Mesenchymal stem cell (in vitro differentiated cells and primary cell): ENCODE measurements at regions not wholly inside any gene's neighbourhood (a gene's known extent, or its start where the extent isn't known, plus 50 kb on each side); places are given as distances from the start of the nearest gene placed in this dataset.

ENCODE experiments used
- DNase-seq: peaks from one replicate; pipeline ENCODE4 v3.0.0-alpha.2; 2013
- H2AFZ ChIP-seq: one replicate; pipeline ENCODE4 v1.6.1; 2013; ENCODE audit warnings: low read depth, mild to moderate bottlenecking, control low read depth, inconsistent platforms, low read length, moderate library complexity
- H2AK5ac ChIP-seq: 2 replicates; pipeline ENCODE4 v1.6.1; 2013; ENCODE audit warnings: low read length, moderate library complexity, mild to moderate bottlenecking, inconsistent platforms; ENCODE audit not compliant: severe bottlenecking
- H2BK120ac ChIP-seq: one replicate; pipeline ENCODE4 v1.6.1; 2013; ENCODE audit warnings: low read depth, mild to moderate bottlenecking, inconsistent platforms, low read length, moderate library complexity
- H2BK12ac ChIP-seq, 2 experiments: one replicate each; pipeline ENCODE4 v1.6.1; 2013; ENCODE audit warnings: inconsistent platforms in 2 of 2, low read length in 2 of 2, mild to moderate bottlenecking in 2 of 2, moderate library complexity in 2 of 2, control low read depth in 1 of 2
- H2BK15ac ChIP-seq: one replicate; pipeline ENCODE4 v1.6.1; 2013; ENCODE audit warnings: mild to moderate bottlenecking, low read depth, inconsistent platforms; ENCODE audit not compliant: poor library complexity, severe bottlenecking
- H2BK5ac ChIP-seq: 2 replicates; pipeline ENCODE4 v1.6.1; 2013; ENCODE audit warnings: low read depth, mild to moderate bottlenecking, low read length, control low read depth, inconsistent platforms; ENCODE audit not compliant: poor library complexity, severe bottlenecking
- H3K14ac ChIP-seq, 2 experiments: one replicate each; pipeline ENCODE4 v1.6.1; 2013; ENCODE audit warnings: inconsistent platforms in 2 of 2, low read length in 2 of 2, control low read depth in 1 of 2, mild to moderate bottlenecking in 1 of 2, moderate library complexity in 1 of 2
- H3K18ac ChIP-seq, 2 experiments: one replicate each; pipeline ENCODE4 v1.6.1; 2013; ENCODE audit warnings: inconsistent platforms in 2 of 2, low read length in 2 of 2, control low read depth in 1 of 2, low read depth in 1 of 2, mild to moderate bottlenecking in 1 of 2
- H3K23ac ChIP-seq, 2 experiments: one replicate each; pipeline ENCODE4 v1.6.1; 2013; ENCODE audit warnings: inconsistent platforms in 2 of 2, low read length in 2 of 2, mild to moderate bottlenecking in 2 of 2, moderate library complexity in 2 of 2, control low read depth in 1 of 2
- H3K27ac ChIP-seq: 2 replicates; pipeline ENCODE4 v1.5.1; 2013; ENCODE audit warnings: mild to moderate bottlenecking, moderate library complexity, low read length, control low read depth, inconsistent platforms; ENCODE audit not compliant: poor library complexity, severe bottlenecking
- H3K27me3 ChIP-seq, 2 experiments: 2 replicates each; pipeline versions ENCODE4 v1.6.1 to v1.7.0; 2013; ENCODE audit warnings: low read length in 2 of 2, mild to moderate bottlenecking in 2 of 2, moderate library complexity in 2 of 2, control low read depth in 1 of 2, inconsistent platforms in 1 of 2; ENCODE audit not compliant: control insufficient read depth in 1 of 2, insufficient read depth in 1 of 2
- H3K36me3 ChIP-seq, 2 experiments: 2 replicates each; pipeline versions ENCODE4 v1.6.1 to v1.7.0; 2013; ENCODE audit warnings: low read length in 2 of 2, control low read depth in 1 of 2, inconsistent platforms in 1 of 2, low read depth in 1 of 2, mild to moderate bottlenecking in 1 of 2; ENCODE audit not compliant: insufficient read depth in 2 of 2, control insufficient read depth in 1 of 2
- H3K4ac ChIP-seq, 2 experiments: one replicate each; pipeline ENCODE4 v1.6.1; 2013; ENCODE audit warnings: inconsistent platforms in 2 of 2, low read length in 2 of 2, mild to moderate bottlenecking in 2 of 2, moderate library complexity in 2 of 2, control low read depth in 1 of 2, low read depth in 1 of 2
- H3K4me1 ChIP-seq: 2 replicates; pipeline ENCODE4 v1.6.1; 2013; ENCODE audit warnings: low read depth, low read length, control low read depth; ENCODE audit not compliant: control insufficient read depth, insufficient read depth
- H3K4me2 ChIP-seq: 2 replicates; pipeline ENCODE4 v1.6.1; 2013; ENCODE audit warnings: low read length, mild to moderate bottlenecking, inconsistent platforms; ENCODE audit not compliant: poor library complexity, severe bottlenecking
- H3K4me3 ChIP-seq, 2 experiments: 2 replicates each; pipeline versions ENCODE4 v1.5.1 to v1.7.0; 2013; ENCODE audit warnings: low read length in 2 of 2, mild to moderate bottlenecking in 2 of 2, control low read depth in 1 of 2, low read depth in 1 of 2; ENCODE audit not compliant: insufficient read depth in 1 of 2
- H3K79me1 ChIP-seq: replicated peaks from 2 replicates; pipeline ENCODE4 v1.6.1; 2013; ENCODE audit warnings: mild to moderate bottlenecking, control low read depth, low read length, inconsistent platforms; ENCODE audit not compliant: poor library complexity, severe bottlenecking
- H3K9ac ChIP-seq: 2 replicates; pipeline ENCODE4 v1.7.0; 2013; ENCODE audit warnings: mild to moderate bottlenecking, low read length, moderate library complexity
- H3K9me3 ChIP-seq: 2 replicates; pipeline ENCODE4 v1.7.0; 2013; ENCODE audit warnings: mild to moderate bottlenecking, low read length; ENCODE audit not compliant: control insufficient read depth
- H4K8ac ChIP-seq: one replicate; pipeline ENCODE4 v1.6.1; 2013; ENCODE audit warnings: inconsistent platforms, mild to moderate bottlenecking, low read length, moderate library complexity
- H4K91ac ChIP-seq: one replicate; pipeline ENCODE4 v1.6.1; 2013; ENCODE audit warnings: mild to moderate bottlenecking, low read length, inconsistent platforms
- WGBS: methylation state at CpG from one replicate; pipeline ENCODE4 v1.1.7; 2013; ENCODE audit warnings: mixed read lengths; 5-methylcytosine and 5-hydroxymethylcytosine counted together

GRCh38 chr2:186299610-186300009 lies 186.4 kb upstream of the ZC3H15 start:
- no peak for DNase-seq
- Histone ChIP-seq H3K9ac (no peak overlapping the region), H3K27me3 (no peaks in the 10 kb centered on the region), H2BK12ac (no peak overlapping the region), H3K18ac (no peak overlapping the region), H3K36me3 (no peaks in the 10 kb centered on the region), H2BK5ac (no peak overlapping the region), H2BK120ac (no peak overlapping the region), H2AK5ac (no peak overlapping the region), H3K23ac (no peak overlapping the region), H3K14ac (no peak overlapping the region), H4K8ac (no peak overlapping the region), H3K27ac (no peak overlapping the region), H3K79me1 (no peaks in the 10 kb centered on the region), H3K4me1 (no peaks in the 10 kb centered on the region), H3K4ac (no peak overlapping the region), H3K9me3 (no peaks in the 10 kb centered on the region), H3K4me3 (no peak overlapping the region), H4K91ac (no peak overlapping the region), H3K4me2 (no peak overlapping the region), H2BK15ac (no peak overlapping the region), H2AFZ (no peak overlapping the region)
- WGBS, result no CpG with 5 or more reads among the region's 1 CpG

DNA sequence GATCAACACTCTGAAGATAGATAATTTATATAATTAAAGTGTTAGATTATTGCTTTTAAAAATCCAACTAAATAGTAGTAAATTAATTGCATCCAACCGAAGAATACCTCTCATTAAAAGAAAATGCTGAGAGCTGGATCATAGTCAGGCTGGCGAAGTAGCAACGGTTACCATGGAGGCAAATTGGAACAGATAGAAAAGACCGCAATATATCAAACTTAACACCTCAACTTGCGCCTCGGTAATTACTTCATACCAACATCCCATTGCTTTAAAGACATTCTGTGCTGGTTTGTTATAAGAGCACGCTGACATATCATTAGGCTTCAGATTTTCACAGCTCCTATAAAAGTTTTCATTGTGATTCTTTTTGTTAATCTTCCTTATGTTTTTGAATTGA lies 183.8 kb upstream of the ZC3H15 start:
- Histone ChIP-seq H4K8ac (no peak overlapping the region), H2BK120ac (no peak overlapping the region), H3K18ac (no peak overlapping the region), H3K9me3 (no peaks in the 10 kb centered on the region), H3K23ac (no peak overlapping the region), H3K4me2 (no peak overlapping the region), H2AK5ac (no peak overlapping the region), H2BK12ac (no peak overlapping the region), H3K14ac (no peak overlapping the region), H2BK5ac (no peak overlapping the region), H3K9ac (no peak overlapping the region), H2BK15ac (no peak overlapping the region), H4K91ac (no peak overlapping the region), H3K4me3 (no peak overlapping the region), H3K4ac (no peak overlapping the region), H3K4me1 (no peaks in the 10 kb centered on the region), H2AFZ (no peak overlapping the region), H3K27ac (no peak overlapping the region), H3K36me3 (no peaks in the 10 kb centered on the region), H3K27me3 (no peaks in the 10 kb centered on the region), H3K79me1 (no peaks in the 10 kb centered on the region)
- DNase-seq, result no peak
- 99% methylated on average over 6 of the region's 7 CpGs for WGBS

DNA sequence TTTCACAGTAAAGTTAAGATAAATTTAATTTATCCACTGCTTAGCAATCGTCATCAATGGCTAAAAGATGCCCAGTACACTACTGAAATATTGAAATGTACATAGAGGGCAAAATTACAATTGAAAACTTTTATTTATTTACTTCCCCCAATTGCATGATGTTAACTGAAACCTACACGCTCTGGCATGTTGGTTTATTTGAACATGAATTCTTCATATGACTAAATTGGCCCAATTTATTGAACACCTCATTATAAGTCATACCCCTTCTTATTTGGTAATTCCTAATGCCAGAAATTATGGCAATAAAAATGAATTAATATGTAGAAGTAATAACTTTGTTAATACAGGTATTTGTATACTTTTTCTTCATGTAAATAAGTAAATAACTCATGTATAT lies 183.0 kb upstream of the ZC3H15 start:
- Histone ChIP-seq H2BK15ac (no peak overlapping the region), H3K4ac (no peak overlapping the region), H3K14ac (no peak overlapping the region), H3K9ac (no peak overlapping the region), H3K79me1 (no peaks in the 10 kb centered on the region), H2AFZ (no peak overlapping the region), H3K18ac (no peak overlapping the region), H3K4me2 (no peak overlapping the region), H2BK5ac (no peak overlapping the region), H3K4me3 (no peak overlapping the region), H3K9me3 (no peaks in the 10 kb centered on the region), H4K91ac (no peak overlapping the region), H3K36me3 (no peaks in the 10 kb centered on the region), H2BK12ac (no peak overlapping the region), H2AK5ac (no peak overlapping the region), H3K4me1 (no peaks in the 10 kb centered on the region), H3K27me3 (no peaks in the 10 kb centered on the region), H3K23ac (no peak overlapping the region), H3K27ac (no peak overlapping the region), H4K8ac (no peak overlapping the region), H2BK120ac (no peak overlapping the region)
- WGBS, result 100% methylated on average over 1 of the region's 2 CpGs
- no peak for DNase-seq

GRCh38 chr2:186304064-186304463 lies 182.0 kb upstream of the ZC3H15 start:
- Histone ChIP-seq H3K23ac (no peak overlapping the region), H3K27ac (no peak overlapping the region), H2AFZ (no peak overlapping the region), H2BK12ac (no peak overlapping the region), H2BK5ac (no peak overlapping the region), H3K27me3 (no peaks in the 10 kb centered on the region), H4K8ac (no peak overlapping the region), H3K4me2 (no peak overlapping the region), H2BK120ac (no peak overlapping the region), H3K18ac (no peak overlapping the region), H3K4me3 (no peak overlapping the region), H3K79me1 (no peaks in the 10 kb centered on the region), H3K4me1 (no peaks in the 10 kb centered on the region), H3K4ac (no peak overlapping the region), H2BK15ac (no peak overlapping the region), H3K36me3 (no peaks in the 10 kb centered on the region), H4K91ac (no peak overlapping the region), H2AK5ac (no peak overlapping the region), H3K9ac (no peak overlapping the region), H3K9me3 (no peaks in the 10 kb centered on the region), H3K14ac (no peak overlapping the region)
- DNase-seq, result no peak
